Ishikawa (cell line): ENCODE measurements at regions not wholly inside any gene's neighbourhood (a gene's known extent, or its start where the extent isn't known, plus 50 kb on each side); places are given as distances from the start of the nearest gene placed in this dataset.

Experiments used
- CEBPB ChIP-seq: IDR thresholded peaks from 2 replicates; pipeline ENCODE4 v1.6.1; 2012
- CREB1 ChIP-seq: IDR thresholded peaks from 2 replicates; pipeline ENCODE4 v1.6.1; 2012; ENCODE audit warnings: low read depth
- EGR1 ChIP-seq: IDR thresholded peaks from 2 replicates; pipeline ENCODE4 v1.6.1; 2012
- EP300 ChIP-seq: IDR thresholded peaks from 2 replicates; pipeline ENCODE4 v1.6.1; 2012; ENCODE audit warnings: borderline replicate concordance
- FOXM1 ChIP-seq: IDR thresholded peaks from 2 replicates; pipeline ENCODE4 v1.6.1; 2012; ENCODE audit warnings: low read depth, borderline replicate concordance
- NFIC ChIP-seq: IDR thresholded peaks from 2 replicates; pipeline ENCODE4 v1.6.1; 2012
- RAD21 ChIP-seq: IDR thresholded peaks from 2 replicates; pipeline ENCODE4 v1.6.1; 2012; ENCODE audit warnings: low read depth
- TAF1 ChIP-seq: IDR thresholded peaks from 2 replicates; pipeline ENCODE4 v1.6.1; 2012; ENCODE audit warnings: low read depth, mild to moderate bottlenecking
- TCF12 ChIP-seq: IDR thresholded peaks from 2 replicates; pipeline ENCODE4 v1.6.1; 2012; ENCODE audit warnings: low read depth
- TEAD4 ChIP-seq: IDR thresholded peaks from 2 replicates; pipeline ENCODE4 v1.6.1; 2012
- YY1 ChIP-seq: IDR thresholded peaks from 2 replicates; pipeline ENCODE4 v1.6.1; 2012; ENCODE audit warnings: low read depth
- ZBTB7A ChIP-seq: IDR thresholded peaks from 2 replicates; pipeline ENCODE4 v1.6.1; 2012; ENCODE audit warnings: low read depth
- TF ChIP-seq, protein P1 (sequence below): IDR thresholded peaks from 2 replicates; pipeline ENCODE4 v1.6.1; 2012
- TF ChIP-seq, protein P2 (sequence below): IDR thresholded peaks from 2 replicates; pipeline ENCODE4 v1.6.1; 2012; ENCODE audit warnings: low read depth, mild to moderate bottlenecking
- TF ChIP-seq, protein P3 (sequence below): IDR thresholded peaks from 2 replicates; pipeline ENCODE4 v1.6.1; 2012

DNA sequence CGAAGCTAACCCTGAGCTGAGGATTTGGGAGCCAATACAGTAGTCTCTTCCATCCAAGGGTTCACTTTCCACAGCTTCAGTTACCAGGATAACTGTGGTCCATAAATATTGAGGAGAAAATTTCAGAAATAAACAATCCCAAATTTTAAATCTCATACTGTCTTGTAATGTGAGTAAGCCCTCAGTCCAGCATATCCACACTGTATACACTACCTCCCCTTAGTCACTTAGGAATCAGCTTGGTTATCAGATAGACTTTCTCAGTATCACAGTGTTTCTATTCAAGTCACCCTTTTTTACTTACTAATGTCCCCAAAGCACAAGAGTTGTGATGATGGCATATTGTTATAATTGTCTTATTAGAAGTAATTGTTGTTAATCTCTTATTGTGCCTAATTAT is 102.3 kb upstream of the GNG12 start:
- TF ChIP-seq TEAD4 (no peak), EP300 (no peak), FOXM1 (no peak), RAD21 (no peak)

DNA sequence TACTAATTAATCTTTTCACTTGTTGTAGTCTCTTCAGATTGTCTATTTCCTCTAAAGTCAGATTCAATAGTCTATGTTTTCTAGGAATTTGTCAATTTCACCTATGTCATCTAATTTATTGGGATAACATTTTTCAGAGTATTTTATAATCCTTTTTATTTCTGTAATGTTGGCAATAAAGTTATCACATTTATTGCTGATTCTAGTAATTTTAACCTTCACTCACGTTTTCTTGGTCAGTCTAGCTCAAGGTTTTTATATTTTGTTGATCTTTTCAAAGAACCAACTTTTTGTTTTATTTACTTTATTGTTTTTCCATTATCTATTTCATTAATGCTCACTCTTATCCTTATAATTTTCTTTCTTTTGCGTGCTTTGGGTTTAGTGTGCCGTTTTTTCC is 97.9 kb upstream of the GNG12 start:
- TF ChIP-seq, protein P1, sequence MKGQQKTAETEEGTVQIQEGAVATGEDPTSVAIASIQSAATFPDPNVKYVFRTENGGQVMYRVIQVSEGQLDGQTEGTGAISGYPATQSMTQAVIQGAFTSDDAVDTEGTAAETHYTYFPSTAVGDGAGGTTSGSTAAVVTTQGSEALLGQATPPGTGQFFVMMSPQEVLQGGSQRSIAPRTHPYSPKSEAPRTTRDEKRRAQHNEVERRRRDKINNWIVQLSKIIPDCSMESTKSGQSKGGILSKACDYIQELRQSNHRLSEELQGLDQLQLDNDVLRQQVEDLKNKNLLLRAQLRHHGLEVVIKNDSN, result no peak
- no peak for TF ChIP-seq ZBTB7A
- TF ChIP-seq TCF12, result no peak
- TF ChIP-seq CEBPB, result no peak
- TF ChIP-seq RAD21, result no peak
- TF ChIP-seq, protein P2, sequence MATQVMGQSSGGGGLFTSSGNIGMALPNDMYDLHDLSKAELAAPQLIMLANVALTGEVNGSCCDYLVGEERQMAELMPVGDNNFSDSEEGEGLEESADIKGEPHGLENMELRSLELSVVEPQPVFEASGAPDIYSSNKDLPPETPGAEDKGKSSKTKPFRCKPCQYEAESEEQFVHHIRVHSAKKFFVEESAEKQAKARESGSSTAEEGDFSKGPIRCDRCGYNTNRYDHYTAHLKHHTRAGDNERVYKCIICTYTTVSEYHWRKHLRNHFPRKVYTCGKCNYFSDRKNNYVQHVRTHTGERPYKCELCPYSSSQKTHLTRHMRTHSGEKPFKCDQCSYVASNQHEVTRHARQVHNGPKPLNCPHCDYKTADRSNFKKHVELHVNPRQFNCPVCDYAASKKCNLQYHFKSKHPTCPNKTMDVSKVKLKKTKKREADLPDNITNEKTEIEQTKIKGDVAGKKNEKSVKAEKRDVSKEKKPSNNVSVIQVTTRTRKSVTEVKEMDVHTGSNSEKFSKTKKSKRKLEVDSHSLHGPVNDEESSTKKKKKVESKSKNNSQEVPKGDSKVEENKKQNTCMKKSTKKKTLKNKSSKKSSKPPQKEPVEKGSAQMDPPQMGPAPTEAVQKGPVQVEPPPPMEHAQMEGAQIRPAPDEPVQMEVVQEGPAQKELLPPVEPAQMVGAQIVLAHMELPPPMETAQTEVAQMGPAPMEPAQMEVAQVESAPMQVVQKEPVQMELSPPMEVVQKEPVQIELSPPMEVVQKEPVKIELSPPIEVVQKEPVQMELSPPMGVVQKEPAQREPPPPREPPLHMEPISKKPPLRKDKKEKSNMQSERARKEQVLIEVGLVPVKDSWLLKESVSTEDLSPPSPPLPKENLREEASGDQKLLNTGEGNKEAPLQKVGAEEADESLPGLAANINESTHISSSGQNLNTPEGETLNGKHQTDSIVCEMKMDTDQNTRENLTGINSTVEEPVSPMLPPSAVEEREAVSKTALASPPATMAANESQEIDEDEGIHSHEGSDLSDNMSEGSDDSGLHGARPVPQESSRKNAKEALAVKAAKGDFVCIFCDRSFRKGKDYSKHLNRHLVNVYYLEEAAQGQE, result no peak
- TF ChIP-seq TAF1, result no peak
- TF ChIP-seq TEAD4, result no peak
- no peak for TF ChIP-seq YY1
- TF ChIP-seq FOXM1, result no peak
- no peak for TF ChIP-seq CREB1
- TF ChIP-seq, protein P3, sequence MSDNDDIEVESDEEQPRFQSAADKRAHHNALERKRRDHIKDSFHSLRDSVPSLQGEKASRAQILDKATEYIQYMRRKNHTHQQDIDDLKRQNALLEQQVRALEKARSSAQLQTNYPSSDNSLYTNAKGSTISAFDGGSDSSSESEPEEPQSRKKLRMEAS, result no peak
- TF ChIP-seq NFIC, result no peak
- TF ChIP-seq EP300, result no peak
- no peak for TF ChIP-seq EGR1

DNA sequence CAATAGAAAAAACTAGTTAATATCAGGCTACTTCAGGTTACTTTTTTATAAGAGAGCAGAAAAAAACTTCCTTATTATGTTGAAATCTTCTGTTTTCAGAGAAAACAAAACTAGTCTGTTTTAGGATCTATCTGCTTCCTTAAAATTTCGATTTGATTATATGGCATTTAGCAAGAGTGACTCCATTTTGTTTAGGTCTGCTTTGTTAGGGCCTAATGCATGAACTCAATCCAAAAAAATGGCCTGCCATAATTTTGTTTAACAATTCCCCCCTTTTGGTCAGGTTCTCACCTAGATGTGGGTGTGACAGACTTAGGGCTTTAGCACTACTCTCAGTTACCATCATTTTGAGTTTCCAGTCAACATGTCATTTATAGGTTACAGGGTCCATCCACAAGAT is 89.8 kb upstream of the GNG12 start:
- TF ChIP-seq, protein P3, result no peak
- TF ChIP-seq, protein P1, result no peak
- TF ChIP-seq TEAD4 (no peak), CREB1 (no peak), TAF1 (no peak), NFIC (no peak), TCF12 (no peak), CEBPB (no peak), FOXM1 (no peak), YY1 (no peak), RAD21 (no peak), ZBTB7A (no peak), EP300 (no peak), EGR1 (no peak)
- TF ChIP-seq, protein P2, result no peak

DNA sequence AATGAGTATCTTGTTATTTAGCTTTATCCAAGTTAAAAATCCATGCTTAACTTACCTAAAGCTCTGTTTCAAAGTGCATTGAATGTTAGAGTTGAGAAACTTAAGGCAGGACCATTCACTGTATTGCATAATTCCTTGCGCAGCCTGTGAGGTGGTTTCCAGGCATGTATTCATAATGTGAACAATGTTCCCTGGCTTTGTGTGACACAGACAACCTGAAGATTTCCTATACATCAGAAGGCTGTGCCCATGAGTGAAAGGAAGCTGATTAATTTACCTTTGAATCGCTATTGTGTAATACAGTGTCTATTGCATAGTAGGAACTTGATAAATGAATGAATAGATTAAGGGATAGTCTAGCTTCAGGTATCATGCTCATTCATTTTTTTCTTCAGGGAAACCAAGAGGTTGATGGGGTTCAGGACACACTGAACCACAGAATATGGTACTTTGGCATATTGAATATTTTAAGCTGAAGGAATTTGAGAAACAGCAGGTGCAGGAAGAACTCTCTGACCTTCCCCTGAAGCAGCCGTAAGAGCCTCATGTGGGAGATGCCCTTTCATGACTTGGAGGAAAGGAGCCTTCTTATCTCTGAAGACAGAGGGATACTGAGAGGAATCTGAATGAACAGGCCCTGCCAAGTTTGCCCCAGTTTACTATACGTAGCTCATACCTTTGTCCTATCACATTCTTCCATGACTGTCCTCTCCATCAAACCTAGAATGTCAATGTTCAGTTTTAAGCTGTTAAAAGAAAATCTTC is 88.6 kb upstream of the GNG12 start:
- no peak for TF ChIP-seq TAF1
- TF ChIP-seq ZBTB7A, result no peak
- TF ChIP-seq, protein P1, result no peak
- TF ChIP-seq TCF12, result no peak
- no peak for TF ChIP-seq NFIC
- no peak for TF ChIP-seq FOXM1

DNA sequence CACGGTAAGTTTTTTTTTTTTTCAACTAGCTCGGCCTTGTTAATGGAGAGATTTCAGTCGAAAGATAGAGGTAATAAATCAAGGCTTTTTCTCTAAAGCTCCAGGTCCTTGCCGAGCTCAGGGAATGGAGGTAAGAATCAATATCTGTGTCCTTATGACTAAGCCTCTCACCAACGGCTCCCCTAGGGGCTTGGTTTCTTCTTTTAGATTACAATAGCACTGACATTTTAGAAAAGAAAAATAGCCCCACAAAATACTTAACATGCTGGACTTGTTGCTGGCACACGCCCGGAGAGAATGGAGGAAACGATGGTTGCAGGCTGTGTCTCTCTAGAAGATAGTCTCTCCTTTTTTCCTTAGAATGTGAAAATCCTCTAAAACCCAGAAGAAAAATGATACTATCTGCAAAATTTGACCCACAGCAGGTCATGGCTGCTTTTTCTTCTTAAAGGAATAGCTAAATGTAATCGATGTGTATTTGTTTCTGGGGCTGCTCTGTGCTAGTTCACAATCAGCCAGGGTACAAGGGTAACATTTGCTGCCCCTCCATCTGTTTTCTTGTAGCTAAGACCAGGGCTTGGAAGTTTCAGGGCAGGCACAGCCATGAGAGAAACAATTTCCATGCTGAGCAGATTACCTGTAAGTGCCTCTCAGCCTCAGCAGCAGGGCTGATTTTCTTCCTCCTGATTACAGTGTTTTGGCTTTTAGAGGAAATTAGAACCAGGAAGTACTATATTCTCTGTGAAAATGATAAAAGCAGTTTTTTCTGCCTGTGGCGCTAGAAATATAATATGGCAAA is 86.2 kb upstream of the GNG12 start:
- TF ChIP-seq TAF1, result no peak
- TF ChIP-seq CEBPB, result no peak
- no peak for TF ChIP-seq TEAD4
- no peak for TF ChIP-seq TCF12
- no peak for TF ChIP-seq YY1
- TF ChIP-seq EGR1, result no peak
- no peak for TF ChIP-seq RAD21
- no peak for TF ChIP-seq FOXM1
- TF ChIP-seq, protein P1, result no peak
- TF ChIP-seq EP300, result no peak
- TF ChIP-seq, protein P3, result no peak
- TF ChIP-seq NFIC, result no peak
- no peak for TF ChIP-seq CREB1
- TF ChIP-seq, protein P2, result no peak
